ENCODE measurements at regions not wholly inside any gene's neighbourhood (a gene's known extent, or its start where the extent isn't known, plus 50 kb on each side); places are given as distances from the start of the nearest gene placed in this dataset.
A peak's percentile ranks its signal among the peaks of the same experiment; 100 is the strongest.
"Not testable (repeated sequence)": the region's sequence is repeated elsewhere in the genome, so short reads cannot be mapped to it uniquely, and the experiment has no call there.

DNA sequence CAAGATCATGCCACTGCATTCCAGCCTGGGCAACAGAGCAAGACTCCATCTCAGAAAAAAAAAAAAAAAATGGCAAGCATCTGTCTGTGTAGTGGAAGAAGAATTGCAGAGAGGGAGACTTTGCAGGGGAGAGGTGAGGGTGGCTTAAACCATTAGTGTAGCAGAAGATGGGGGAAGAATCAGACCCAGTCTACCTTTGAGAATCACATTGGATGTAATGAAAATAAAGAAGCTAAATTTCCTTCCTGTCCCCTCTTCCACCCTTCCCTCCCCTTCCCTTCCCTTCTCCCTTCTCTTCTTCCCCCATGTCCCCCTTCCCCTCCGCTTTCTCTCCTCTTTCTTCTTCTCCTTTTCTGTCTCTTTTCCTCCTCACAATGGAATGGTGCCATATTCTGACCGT is 180.8 kb upstream of the SVIL start:
- Mint-ChIP-seq H3K27me3 (ENCODE audit: low read depth) (peaks cover 18% of the 10 kb centered on the region), H3K27ac (no peak overlapping the region), H3K9me3 (no peaks in the 10 kb centered on the region), H3K4me1 (peaks cover 30% of the 10 kb centered on the region), H3K4me3 (no peak overlapping the region), H3K36me3 (no peaks in the 10 kb centered on the region)
- DNase-seq (ENCODE audit: low spot score in 2 of 2, unreplicated experiment in 2 of 2) = no peak
- TF ChIP-seq, protein P1, sequence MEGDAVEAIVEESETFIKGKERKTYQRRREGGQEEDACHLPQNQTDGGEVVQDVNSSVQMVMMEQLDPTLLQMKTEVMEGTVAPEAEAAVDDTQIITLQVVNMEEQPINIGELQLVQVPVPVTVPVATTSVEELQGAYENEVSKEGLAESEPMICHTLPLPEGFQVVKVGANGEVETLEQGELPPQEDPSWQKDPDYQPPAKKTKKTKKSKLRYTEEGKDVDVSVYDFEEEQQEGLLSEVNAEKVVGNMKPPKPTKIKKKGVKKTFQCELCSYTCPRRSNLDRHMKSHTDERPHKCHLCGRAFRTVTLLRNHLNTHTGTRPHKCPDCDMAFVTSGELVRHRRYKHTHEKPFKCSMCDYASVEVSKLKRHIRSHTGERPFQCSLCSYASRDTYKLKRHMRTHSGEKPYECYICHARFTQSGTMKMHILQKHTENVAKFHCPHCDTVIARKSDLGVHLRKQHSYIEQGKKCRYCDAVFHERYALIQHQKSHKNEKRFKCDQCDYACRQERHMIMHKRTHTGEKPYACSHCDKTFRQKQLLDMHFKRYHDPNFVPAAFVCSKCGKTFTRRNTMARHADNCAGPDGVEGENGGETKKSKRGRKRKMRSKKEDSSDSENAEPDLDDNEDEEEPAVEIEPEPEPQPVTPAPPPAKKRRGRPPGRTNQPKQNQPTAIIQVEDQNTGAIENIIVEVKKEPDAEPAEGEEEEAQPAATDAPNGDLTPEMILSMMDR (IDR thresholded peaks at IDR 0.05; ENCODE audit: unreplicated experiment) = no peak

DNA sequence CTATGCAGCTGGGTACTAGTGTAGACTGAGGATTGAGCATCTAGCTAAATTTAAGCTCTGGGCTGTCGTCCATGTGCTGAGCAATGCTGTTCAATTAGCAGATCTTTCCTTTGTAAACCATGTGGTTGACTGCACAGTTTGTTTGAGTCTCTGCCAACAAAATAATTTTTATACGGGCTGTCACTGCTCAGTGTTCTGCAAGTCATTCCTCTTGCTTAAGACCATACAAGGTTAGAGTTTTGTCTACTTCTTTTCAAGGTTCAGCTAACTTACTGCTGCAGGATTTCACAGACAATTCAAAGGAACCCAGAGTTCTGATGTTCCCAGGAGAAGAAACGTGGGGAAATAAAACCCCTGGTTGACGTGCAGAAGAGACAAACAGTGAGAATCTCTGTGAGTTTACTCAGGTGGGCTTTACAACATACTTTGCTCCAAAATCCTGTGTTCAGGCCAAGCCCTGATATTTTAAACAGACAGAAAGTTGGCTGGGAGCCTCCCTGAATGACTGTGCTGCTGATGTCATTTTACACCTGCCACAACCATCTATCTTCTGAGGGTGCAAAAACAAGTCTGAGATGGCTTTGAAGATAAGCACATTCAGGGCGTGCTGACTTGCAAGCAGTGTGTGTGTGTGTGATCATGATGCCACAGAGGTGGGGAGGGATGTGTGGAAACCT is 177.1 kb upstream of the SVIL start:
- peak overlapping the region; percentile 0 for H3K4me3 Mint-ChIP-seq
- TF ChIP-seq, protein P1 (IDR thresholded peaks at IDR 0.05; ENCODE audit: unreplicated experiment) = no peak

DNA sequence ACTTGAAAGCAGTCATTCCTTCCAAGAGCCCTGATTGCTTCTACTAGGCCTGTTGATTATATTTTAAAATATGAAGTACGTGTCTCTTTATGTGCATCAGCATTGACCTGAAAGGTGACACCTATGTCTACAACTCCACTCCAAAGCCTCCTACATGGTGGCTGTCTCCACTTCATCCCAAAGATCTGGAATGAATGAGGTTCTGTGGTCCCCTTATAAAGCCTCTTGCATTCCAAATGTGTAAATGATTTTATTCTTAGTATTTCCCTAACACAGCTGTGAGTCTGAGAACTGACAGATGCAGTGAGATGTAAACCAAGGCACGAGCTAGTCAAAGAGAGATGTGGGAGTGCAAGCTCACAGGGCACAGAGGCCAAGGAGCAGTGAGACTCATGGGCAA is 176.0 kb upstream of the SVIL start:
- TF ChIP-seq, protein P1 (IDR thresholded peaks at IDR 0.05; ENCODE audit: unreplicated experiment) = no peak
- Mint-ChIP-seq H3K27ac (peak overlapping the region; percentile 48), H3K9me3 (no peaks in the 10 kb centered on the region), H3K27me3 (ENCODE audit: low read depth) (peaks cover 14% of the 10 kb centered on the region), H3K36me3 (no peaks in the 10 kb centered on the region), H3K4me3 (no peak overlapping the region), H3K4me1 (peaks cover 39% of the 10 kb centered on the region)
- DNase-seq (ENCODE audit: low spot score in 2 of 2, unreplicated experiment in 2 of 2) = no peak

More for the DNA sequence above, 177.1 kb upstream of the SVIL start:
- peaks cover 20% of the 10 kb centered on the region for H3K27me3 Mint-ChIP-seq (ENCODE audit: low read depth)
- no peaks in the 10 kb centered on the region for H3K9me3 Mint-ChIP-seq
- peak in 1 of 2 experiments; percentile 63 for DNase-seq (ENCODE audit: low spot score in 2 of 2, unreplicated experiment in 2 of 2)
- H3K4me1 Mint-ChIP-seq = peaks cover 38% of the 10 kb centered on the region
- H3K27ac Mint-ChIP-seq = peak overlapping the region; percentile 93
- H3K36me3 Mint-ChIP-seq = no peaks in the 10 kb centered on the region

DNA sequence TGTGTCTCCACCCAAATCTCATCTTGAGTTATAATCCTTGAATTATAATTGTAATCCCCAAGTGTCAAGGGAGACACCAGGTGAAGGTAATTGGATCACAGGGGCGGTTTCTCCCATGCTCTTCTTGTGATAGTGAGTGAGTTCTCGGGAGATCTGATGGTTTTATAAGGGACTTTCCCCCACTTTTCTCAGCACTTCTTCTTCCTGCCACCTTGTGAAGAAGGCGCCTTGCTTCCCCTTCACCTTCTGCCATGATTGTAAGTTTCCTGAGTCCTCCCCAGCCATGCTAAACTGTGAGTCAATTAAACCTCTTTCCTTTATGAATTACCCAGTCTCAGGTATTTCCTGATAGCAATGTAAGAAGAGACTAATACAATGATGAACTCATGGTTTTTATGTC is 175.5 kb upstream of the SVIL start:
- H3K27ac Mint-ChIP-seq; H3K9me3 Mint-ChIP-seq; DNase-seq (ENCODE audit: low spot score in 2 of 2, unreplicated experiment in 2 of 2); H3K4me3 Mint-ChIP-seq; H3K36me3 Mint-ChIP-seq: not testable (repeated sequence)
- Mint-ChIP-seq H3K4me1 (peaks cover 39% of the 10 kb centered on the region), H3K27me3 (ENCODE audit: low read depth) (peaks cover 12% of the 10 kb centered on the region)

DNA sequence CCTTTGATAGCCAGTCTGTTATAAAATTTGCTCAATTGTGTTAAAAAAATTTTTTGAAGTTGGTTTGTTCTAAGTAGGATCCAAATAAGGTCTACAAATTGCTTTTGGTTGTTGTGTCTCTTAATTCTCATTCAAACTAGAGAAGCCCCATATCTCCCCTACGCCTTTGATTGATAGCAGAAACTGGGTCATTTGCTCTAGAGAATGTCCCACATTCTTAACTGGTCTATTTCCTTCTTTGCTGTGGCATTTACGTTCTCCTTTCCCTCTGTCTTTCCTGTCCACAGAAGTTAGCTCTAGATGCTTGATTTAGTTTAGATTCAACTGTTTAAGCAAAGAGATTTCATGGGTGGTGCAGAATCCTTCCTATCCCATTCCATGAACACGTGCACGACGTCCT is 174.6 kb upstream of the SVIL start:
- Mint-ChIP-seq H3K9me3 (no peaks in the 10 kb centered on the region), H3K36me3 (no peaks in the 10 kb centered on the region), H3K27me3 (ENCODE audit: low read depth) (peaks cover 9% of the 10 kb centered on the region), H3K4me1 (peaks cover 39% of the 10 kb centered on the region), H3K4me3 (no peak overlapping the region), H3K27ac (no peak overlapping the region)
- TF ChIP-seq, protein P1 (IDR thresholded peaks at IDR 0.05; ENCODE audit: unreplicated experiment) = no peak
- DNase-seq (ENCODE audit: low spot score in 2 of 2, unreplicated experiment in 2 of 2) = no peak

DNA sequence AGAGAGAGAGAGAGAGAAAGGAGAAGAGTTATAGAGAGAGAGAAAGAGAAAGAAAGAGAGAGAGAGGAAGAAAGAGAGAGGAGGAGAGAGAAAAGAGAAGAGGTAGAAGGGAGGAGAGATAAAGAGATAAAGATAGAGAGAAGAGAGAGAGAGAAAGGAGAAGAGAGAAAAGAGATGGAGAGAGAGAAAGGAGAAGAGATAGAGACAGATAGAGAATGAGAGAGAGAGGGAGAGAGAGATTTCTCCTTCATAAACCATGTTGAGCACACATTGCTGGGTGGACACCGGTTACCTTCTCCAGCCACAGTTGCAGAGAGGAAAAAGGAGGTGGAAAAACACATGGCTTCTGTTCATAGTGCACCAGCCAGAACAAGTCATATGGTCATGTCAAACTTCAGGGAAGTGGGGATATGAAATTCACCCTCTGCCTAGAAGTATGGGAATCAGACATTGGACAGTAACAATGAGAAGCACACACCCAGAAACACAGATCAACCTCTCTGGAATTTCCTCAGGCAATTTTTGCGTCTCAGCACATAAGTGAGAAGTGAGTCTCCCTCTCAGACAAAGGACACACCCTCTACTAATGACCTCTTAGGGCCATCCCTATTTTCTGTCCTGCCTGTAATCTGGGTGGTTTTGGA is 172.5 kb upstream of the SVIL start:
- TF ChIP-seq, protein P1 (IDR thresholded peaks at IDR 0.05; ENCODE audit: unreplicated experiment) = no peak
- Mint-ChIP-seq H3K27ac (no peak overlapping the region), H3K36me3 (no peaks in the 10 kb centered on the region), H3K27me3 (ENCODE audit: low read depth) (peaks cover 5% of the 10 kb centered on the region), H3K4me3 (no peak overlapping the region), H3K9me3 (no peaks in the 10 kb centered on the region), H3K4me1 (peaks cover 31% of the 10 kb centered on the region)
- no peak for DNase-seq (ENCODE audit: low spot score in 2 of 2, unreplicated experiment in 2 of 2)

All from mesothelial cell of epicardium (in vitro differentiated cells).